Stomach (tissue), 4 donors: ENCODE measurements at regions not wholly inside any gene's neighbourhood (a gene's known extent, or its start where the extent isn't known, plus 50 kb on each side); places are given as distances from the start of the nearest gene placed in this dataset.

ENCODE experiments used
- POLR2AphosphoS5 ChIP-seq, 3 donors: sonication (generic); formaldehyde crosslinking; IDR thresholded peaks; one replicate each; pipeline ENCODE4 v1.6.1; 2016; ENCODE audit warnings: antibody characterized with exemption in 3 of 3
- TF ChIP-seq, protein P1 (sequence below), 7 experiments: fragments of 450-650 bp in 4 of 7; fragments of 200-600 bp in 3 of 7; sonication (generic) in 3 of 7; IDR thresholded peaks; one replicate each; pipeline ENCODE4 v1.5.1; 2016 to 2019; ENCODE audit warnings: antibody characterized with exemption in 7 of 7, control low read depth in 2 of 7, mild to moderate bottlenecking in 1 of 7

DNA sequence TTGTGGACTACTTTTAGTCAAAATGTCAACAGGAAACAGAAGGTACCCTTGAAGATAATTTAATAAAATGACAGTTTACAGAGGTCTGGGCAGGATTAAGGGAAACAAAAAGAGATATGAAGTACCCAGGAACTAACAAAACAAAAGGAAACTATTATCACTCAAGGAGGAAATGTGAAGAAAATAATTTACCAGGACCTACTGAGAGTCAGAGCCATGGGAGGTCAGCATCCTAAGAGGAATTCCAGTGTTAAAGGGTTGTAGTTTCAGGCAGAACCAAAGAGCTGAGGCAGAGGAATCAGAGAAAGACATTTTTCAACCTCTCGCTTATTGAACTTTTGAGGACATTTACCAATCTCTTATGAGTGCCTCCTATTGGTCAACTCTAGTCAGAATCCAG lies 408.9 kb upstream of the CBLB start:
- TF ChIP-seq, protein P1, sequence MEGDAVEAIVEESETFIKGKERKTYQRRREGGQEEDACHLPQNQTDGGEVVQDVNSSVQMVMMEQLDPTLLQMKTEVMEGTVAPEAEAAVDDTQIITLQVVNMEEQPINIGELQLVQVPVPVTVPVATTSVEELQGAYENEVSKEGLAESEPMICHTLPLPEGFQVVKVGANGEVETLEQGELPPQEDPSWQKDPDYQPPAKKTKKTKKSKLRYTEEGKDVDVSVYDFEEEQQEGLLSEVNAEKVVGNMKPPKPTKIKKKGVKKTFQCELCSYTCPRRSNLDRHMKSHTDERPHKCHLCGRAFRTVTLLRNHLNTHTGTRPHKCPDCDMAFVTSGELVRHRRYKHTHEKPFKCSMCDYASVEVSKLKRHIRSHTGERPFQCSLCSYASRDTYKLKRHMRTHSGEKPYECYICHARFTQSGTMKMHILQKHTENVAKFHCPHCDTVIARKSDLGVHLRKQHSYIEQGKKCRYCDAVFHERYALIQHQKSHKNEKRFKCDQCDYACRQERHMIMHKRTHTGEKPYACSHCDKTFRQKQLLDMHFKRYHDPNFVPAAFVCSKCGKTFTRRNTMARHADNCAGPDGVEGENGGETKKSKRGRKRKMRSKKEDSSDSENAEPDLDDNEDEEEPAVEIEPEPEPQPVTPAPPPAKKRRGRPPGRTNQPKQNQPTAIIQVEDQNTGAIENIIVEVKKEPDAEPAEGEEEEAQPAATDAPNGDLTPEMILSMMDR (IDR thresholded peaks at IDR 0.05), result no peak
- no peak for TF ChIP-seq POLR2AphosphoS5 (IDR thresholded peaks at IDR 0.05)
